ENCODE measurements at regions not wholly inside any gene's neighbourhood (a gene's known extent, or its start where the extent isn't known, plus 50 kb on each side); places are given as distances from the start of the nearest gene placed in this dataset.

DNA sequence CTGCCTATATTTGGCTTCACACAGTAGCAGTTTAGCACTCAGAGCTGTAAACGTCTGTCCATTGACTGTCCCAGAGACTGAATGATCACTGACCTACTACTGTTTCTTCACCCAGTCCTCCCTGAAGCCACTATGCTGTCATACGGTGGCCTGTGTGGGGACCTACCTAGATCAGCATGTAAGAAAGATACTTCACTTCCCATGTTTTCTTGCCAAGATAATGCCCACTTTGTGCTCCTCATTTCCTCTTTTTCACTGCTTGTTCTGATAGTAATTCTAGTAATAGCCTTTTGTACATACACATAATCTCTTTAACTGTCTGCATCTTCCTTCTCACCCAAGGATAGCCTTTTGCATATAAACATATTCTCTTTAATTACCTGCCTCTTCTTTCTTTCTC, 109.9 kb upstream of the TIAM2 start:
- DNase-seq: no peak

DNA sequence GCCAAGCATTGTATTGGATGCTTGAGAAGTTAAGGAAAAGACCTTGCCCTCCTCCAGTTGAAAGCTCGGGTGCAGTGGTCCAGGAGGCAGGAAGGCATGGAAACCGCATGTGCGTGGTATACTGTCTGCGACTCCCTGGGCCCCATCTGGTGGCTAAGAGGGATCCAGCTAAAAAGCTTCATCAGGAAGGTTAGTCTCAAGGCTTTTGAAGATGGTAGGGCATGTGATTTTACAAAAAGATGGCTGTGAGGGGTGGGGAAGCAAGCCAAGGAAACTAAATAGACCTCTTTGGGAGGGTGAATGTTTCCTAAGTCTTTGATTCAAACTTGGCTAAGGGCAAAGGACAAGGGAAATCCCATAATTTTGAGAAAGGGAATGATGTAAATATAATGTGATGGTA, 109.1 kb upstream of the TIAM2 start:
- DNase-seq: no peak

- no peak for DNase-seq
Measured at GRCh38 chr6:154886471-154886870, 108.6 kb upstream of the TIAM2 start.

DNA sequence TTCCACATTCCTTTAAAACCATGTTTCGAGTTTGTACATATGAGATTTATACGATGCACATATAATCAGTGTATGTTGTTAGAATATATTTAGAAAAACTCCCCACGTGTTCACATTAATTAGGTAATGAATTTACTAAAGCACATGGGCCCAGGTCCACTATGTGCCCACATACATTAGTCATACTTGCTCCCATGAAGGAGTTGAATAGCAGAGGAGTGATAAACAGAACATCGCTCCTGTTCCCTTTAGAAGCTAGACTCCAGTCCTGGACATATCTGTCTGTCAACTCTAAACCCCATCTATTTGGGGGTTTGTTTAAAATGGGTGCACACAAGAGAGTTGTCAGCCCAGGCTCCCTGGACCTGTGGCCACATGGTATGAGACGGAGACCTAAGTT, 108.1 kb upstream of the TIAM2 start:
- no peak for DNase-seq

DNA sequence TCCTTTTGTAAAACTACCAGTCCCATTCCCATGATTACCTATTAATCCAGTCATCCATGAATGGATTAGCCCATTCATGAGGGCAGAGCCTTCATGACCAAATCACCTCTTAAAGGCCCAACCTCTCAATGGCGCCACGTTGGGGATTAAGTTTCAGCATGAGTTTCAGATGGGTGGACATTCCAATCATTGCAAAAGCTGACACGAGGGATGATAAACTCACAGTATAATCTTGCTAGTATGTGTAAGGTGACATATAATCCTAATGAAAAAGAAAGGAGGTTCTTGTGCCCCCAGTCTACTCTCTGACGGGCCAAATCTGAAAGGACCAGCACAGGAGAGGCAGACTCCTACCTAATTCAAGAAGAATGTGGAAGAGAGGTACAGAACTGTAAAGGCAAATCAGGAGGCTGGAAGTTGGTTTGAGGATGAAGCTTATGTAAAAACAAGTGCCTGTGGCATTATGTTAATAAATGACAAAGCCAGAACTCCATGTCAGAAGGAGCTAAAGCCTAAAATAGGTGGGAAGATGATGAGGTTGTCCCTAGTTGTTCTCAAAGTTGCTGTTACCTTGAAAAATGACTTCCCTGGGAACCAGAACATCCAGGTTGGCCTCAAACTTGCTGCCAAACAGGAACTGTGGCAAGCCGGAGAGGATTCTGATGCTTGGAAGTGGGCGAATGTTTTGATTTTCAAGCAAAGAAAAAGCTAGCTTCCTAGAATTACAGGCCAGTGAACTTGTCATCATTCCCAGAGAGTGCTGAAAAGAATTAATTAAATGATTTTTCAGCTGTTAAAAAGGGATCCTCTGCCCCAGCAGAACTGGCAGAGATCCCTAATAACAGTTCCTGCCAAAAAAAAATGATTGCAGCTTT, 106.5 kb upstream of the TIAM2 start:
- no peak for DNase-seq

DNA sequence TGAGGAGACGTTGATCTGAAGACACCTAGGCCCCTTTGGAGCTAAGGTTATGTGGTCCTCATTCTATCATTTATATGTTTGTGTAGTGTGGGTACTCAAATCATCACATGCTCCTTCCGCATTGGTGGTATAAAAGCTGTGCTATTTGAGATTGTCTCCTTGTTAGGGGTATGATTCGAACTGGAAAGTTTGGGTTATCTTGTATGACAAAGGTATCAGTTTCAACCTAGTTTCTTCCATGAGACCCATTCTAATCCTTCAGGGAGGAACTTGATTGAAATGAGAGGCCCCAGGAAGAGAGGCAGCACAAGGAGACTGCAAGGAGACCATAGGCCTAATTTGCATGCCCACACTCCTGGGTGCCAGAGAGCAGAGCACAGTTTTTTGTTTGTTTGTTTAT, 104.2 kb upstream of the TIAM2 start:
- DNase-seq: no peak

DNA sequence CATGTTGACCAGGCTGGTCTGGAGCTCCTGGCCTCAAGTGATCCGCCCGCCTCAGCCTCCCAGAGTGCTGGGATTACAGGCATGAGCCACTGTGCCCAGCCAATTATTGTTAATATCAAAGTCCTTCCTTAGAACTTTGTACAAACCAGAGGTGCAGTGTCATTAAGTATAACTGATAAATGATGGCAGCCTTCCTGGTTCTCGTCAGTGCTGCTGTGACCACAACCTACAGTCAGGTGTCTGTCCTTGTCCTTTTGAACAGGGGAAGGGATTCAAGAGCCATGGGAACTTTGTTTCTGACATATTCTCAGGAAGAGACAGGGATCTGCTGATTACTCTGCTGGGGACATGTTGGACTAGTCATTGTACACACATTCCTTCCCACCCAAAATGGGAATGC, 103.2 kb upstream of the TIAM2 start:
- no peak for DNase-seq

- DNase-seq: no peak
Measured at GRCh38 chr6:154893917-154894316, 101.2 kb upstream of the TIAM2 start.

DNA sequence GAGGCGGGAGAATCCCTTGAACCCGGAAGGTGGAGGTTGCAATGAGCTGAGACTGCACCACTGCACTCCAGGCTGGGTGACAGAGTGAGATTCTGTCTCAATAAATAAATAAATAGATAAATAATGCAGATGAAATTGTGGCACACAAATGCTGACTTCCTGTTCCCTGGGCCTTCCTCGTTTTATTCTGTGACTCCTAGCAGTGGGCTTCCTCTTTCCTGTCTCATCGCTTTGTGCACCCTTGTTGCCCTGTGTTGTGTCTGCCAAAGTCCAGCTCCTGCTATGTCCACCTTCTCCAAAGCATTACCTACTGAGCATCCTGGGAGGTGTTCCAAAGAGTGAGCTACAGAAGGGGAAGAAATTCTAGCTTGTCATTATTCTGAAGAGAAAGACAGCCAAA, 100.2 kb upstream of the TIAM2 start:
- no peak for DNase-seq

- no peak for DNase-seq
Measured at GRCh38 chr6:154895841-154896240, 99.3 kb upstream of the TIAM2 start.

DNA sequence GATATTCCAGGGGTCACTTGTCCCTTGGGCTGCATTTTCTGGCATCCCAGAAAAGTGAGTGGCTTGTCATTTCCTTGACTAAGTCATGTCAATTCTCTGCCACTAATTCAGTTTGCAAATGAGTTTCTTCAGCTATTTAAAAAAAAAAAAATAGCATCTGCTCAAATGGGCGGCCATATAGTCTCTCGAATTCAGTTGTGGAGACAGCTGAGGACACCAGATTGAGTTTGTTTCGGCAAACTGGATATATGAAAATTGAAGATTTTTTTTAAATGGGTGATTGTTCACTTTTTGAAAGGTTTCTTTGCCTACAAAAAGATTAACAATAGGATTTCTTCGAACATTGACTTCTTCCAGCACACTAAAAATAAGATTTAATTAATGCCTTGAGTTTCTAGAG, 96.3 kb upstream of the TIAM2 start:
- no peak for DNase-seq

- no peak for DNase-seq
Measured at GRCh38 chr6:154899824-154900463, 95.2 kb upstream of the TIAM2 start.

GRCh38 chr6:154901876-154902552, 93.1 kb upstream of the TIAM2 start:
- no peak for DNase-seq

DNA sequence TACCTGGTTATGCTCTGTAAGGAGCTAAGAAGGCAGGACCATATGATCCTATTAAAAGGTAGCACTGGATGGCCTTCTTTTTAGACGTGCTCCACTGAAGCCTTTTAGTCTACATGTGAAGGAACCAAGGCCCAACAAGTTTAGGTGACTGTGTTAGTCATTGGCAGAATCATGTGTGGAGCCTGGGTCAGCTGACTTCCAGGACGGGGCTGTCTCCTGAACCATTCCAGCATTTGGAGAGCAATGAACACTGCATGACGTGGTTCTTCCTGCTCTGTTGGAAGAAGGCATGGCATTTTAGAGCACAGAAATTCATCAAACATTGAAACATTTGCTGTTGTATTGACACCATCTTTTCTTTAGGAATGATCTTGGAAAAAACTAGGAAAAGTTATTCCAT, 87.8 kb upstream of the TIAM2 start:
- DNase-seq: no peak

DNA sequence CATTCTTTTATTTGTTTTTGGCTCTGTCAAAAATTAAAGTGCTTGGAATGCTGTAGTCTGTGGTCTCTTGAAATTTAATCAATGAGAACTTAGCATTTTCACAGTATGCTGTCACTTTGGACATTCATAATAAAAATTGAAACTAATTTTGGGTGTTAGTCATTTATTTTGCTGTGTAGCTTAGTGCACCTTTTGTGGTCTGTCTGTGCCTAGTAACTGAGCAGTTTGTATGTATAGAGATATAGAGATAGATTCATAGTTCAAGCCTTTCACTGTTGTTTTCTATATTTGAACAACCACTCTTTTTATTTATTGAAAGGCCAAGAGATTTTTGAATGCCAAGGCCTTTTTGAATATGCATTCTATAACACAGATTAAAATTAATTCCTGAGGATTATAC, 86.4 kb upstream of the TIAM2 start:
- no peak for DNase-seq

DNA sequence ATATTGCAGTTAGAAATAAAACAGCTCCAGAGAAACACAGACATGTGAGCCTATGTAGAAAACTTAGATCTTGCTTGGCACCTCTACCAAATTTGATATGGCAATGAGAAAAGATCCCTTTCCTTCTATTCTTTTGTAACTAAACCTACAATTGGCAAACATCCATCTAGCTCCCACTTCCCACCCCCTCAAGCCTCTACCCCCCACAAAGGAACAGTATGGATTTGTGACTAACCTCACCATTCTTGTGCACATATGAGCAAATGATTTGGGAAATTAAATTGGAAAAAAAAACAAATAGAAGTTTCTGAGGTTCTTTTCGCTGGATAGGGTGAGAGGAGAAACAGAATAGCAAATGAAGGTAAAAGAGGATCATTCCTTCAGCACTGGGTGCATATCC, 85.8 kb upstream of the TIAM2 start:
- DNase-seq: no peak

- DNase-seq: no peak
Measured at GRCh38 chr6:154909821-154910220, 85.3 kb upstream of the TIAM2 start.

- no peak for DNase-seq
Measured at GRCh38 chr6:154914288-154914687, 80.8 kb upstream of the TIAM2 start.

- DNase-seq: no peak
Measured at GRCh38 chr6:154916857-154917256, 78.3 kb upstream of the TIAM2 start.

DNA sequence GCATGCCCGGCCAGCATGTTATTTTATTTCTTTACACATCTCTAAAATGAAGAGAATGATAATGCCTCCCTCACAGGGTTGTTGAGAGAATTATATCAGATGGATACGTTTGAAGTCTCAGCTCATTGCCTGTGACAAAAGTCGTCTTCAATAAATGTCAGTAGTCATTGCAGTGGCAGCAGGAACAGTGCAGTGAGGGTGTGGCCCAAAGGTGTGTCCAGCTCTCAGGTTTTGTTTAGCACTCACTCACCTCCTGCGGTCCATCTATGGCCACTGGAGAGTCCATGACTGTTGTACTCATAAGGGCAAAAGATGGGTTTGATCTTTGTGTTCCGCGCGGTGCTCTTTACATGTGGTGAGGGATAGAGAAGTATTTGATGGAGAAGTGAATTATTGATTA, 77.2 kb upstream of the TIAM2 start:
- no peak for DNase-seq

DNA sequence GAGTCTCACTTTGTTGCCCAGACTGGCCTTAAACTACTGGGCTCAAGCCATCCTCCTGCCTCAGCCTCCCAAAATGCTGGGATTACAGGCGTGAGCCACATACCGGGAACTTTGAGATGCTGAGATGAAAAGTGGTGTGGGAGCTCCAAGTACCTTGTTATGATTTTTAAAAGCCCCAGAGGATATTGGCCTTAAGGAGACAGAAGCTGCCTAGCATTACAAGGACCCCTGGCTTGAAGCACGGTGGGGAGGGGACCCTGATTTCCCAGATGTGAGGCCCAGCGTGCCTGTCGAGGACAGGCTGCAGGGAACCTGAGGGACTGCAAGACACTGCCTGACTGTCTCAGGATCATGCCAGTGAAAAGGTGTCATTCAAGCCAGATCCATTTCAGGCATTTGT, 75.3 kb upstream of the TIAM2 start:
- DNase-seq: no peak

GRCh38 chr6:154920495-154921200, 74.5 kb upstream of the TIAM2 start:
- DNase-seq: no peak

- DNase-seq: no peak
Measured at GRCh38 chr6:154921482-154921881, 73.6 kb upstream of the TIAM2 start.
